Stomach (tissue), 8 donors: ENCODE measurements at regions not wholly inside any gene's neighbourhood (a gene's known extent, or its start where the extent isn't known, plus 50 kb on each side); places are given as distances from the start of the nearest gene placed in this dataset.

Source experiments
- DNase-seq, 2 donors: peaks; one replicate each; pipeline versions ENCODE4 v3.0.0 to v3.0.0-alpha.2; 2013 to 2019
- H3K27ac ChIP-seq, 5 donors: fragments of 200-600 bp in 4 of 5; sonication (generic) in 4 of 5; one replicate each; pipeline ENCODE4 v1.5.1; 2013 to 2019; ENCODE audit warnings: mild to moderate bottlenecking in 1 of 5, moderate library complexity in 1 of 5
- H3K27me3 ChIP-seq, 3 donors: fragments of 200-600 bp; sonication (generic); one replicate each; pipeline ENCODE4 v1.5.1; 2017 to 2019; ENCODE audit warnings: mixed run types in 1 of 3
- H3K36me3 ChIP-seq, 4 donors: fragments of 200-600 bp; sonication (generic); 1 replicate in 3 of 4; 2 replicates in 1 of 4; pipeline ENCODE4 v1.5.1; 2016 to 2019
- H3K4me1 ChIP-seq, 4 donors: fragments of 200-600 bp; sonication (generic); one replicate each; pipeline ENCODE4 v1.5.1; 2016 to 2019
- H3K4me3 ChIP-seq, 4 donors: fragments of 200-600 bp; sonication (generic) in 3 of 4; one replicate each; pipeline ENCODE4 v1.5.1; 2016 to 2019; ENCODE audit warnings: mild to moderate bottlenecking in 1 of 4
- H3K9me3 ChIP-seq, 4 donors: fragments of 200-600 bp; sonication (generic); one replicate each; pipeline ENCODE4 v1.5.1; 2016 to 2019
- CTCF ChIP-seq, 7 experiments: fragments of 450-650 bp in 4 of 7; fragments of 200-600 bp in 3 of 7; sonication (generic) in 3 of 7; IDR thresholded peaks; one replicate each; pipeline ENCODE4 v1.5.1; 2016 to 2019; ENCODE audit warnings: antibody characterized with exemption in 7 of 7, control low read depth in 2 of 7, mild to moderate bottlenecking in 1 of 7
- EP300 ChIP-seq: sonication (generic); formaldehyde crosslinking; IDR thresholded peaks from one replicate; pipeline ENCODE4 v1.6.1; 2017; ENCODE audit warnings: antibody characterized with exemption
- POLR2A ChIP-seq, 4 donors: fragments of 450-650 bp; IDR thresholded peaks; one replicate each; pipeline ENCODE4 v1.6.1; 2016; ENCODE audit warnings: antibody characterized with exemption in 4 of 4, control low read depth in 2 of 4, mild to moderate bottlenecking in 1 of 4, moderate library complexity in 1 of 4
- POLR2AphosphoS5 ChIP-seq, 3 donors: sonication (generic); formaldehyde crosslinking; IDR thresholded peaks; one replicate each; pipeline ENCODE4 v1.6.1; 2016; ENCODE audit warnings: antibody characterized with exemption in 3 of 3
- WGBS, 5 donors: extraction: QIAGEN DNeasy Blood & Tissue Kit in 3 of 5; methylation state at CpG; one replicate each; pipeline versions ENCODE4 v1.1.5 to v1.1.7; 2013 to 2018; 5-methylcytosine and 5-hydroxymethylcytosine counted together
- intact Hi-C: fragments of 100-400 bp; cut with DNase I; formaldehyde crosslinking; loops from one replicate; pipeline ENCODE4 v1.15.1; 2023; ENCODE audit warnings: low total_unique reads
- donor health status: healthy with polysubstance abuse.
- donor health status: Bipolar disorder and iron deficiency.
- donor health status: healthy.

DNA sequence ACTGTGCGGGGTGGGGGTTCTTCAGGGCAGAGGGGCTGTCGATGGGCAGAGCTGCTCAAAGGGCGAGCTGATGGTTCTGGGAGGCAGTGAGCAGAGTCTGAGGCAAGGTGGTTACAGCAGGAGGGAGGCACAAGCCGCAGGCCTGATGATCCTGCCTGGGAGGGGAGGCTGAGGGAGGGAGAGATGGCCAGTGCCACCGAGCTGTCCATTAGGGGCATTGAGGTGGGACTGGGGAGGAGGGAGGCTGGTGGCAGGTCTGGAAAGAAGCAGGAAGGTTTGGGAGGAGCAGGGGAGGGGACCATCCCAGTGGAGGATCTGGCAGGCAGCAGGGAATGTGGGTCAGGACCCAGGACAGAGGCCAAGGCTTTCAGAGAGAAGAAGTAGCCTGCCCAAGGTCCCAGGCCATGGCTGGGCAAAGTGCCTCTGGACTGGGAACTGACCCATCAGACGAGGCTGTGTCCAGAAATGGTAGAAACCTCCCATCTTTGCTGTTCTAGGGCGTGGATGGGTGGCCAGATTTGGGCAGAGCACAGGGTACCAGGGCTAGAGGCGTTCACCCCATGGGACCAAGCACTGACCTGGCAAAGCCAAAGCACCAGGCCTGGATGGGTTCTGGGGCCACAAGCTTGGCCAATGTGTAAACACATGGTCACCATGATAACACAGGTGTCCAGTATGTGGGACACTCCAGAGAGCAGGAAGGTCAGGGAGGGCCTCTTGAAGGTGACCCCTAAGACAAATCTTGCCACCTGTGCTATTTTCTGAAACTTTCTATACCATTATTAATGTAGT, 55.5 kb downstream of the INHBB start:
- H3K27me3 ChIP-seq: peaks cover 0 to 20% (median 0%) of the 10 kb centered on the region in 3 donors
- no peak for DNase-seq
- 73 to 86% (median 80%) methylated on average over 8 of the region's 8 CpGs for WGBS, 5 donors
- no peak overlapping the region for H3K4me3 ChIP-seq
- intact Hi-C loops: no loop called here
- no peaks in the 10 kb centered on the region for H3K36me3 ChIP-seq
- peaks cover 0 to 8% (median 3%) of the 10 kb centered on the region in 4 donors for H3K4me1 ChIP-seq
- no peak for TF ChIP-seq POLR2AphosphoS5 (IDR thresholded peaks at IDR 0.05)
- TF ChIP-seq EP300: no peak
- no peak for TF ChIP-seq CTCF (IDR thresholded peaks at IDR 0.05)
- no peak for TF ChIP-seq POLR2A (IDR thresholded peaks at IDR 0.05)
- no peak overlapping the region for H3K27ac ChIP-seq
- no peaks in the 10 kb centered on the region for H3K9me3 ChIP-seq

DNA sequence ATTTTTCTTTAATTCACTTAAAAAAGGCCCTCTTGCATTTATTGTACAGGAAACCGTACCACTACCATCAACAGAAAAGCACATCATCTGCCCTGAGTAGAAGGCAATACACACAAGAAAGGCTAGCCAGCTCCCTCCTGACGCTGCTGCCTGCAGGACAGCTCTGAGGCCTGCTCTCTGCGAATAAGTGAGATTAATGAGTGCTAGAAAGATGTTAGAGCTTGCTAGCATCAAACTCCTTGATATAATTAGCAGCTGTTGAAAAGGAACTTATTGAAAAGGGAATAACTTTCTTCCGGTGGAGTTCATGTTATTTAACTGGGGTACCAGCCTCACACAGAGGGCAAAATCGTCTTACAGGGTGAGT, 56.1 kb downstream of the INHBB start:
- Histone ChIP-seq H3K27me3 (peaks cover 0 to 14% (median 0%) of the 10 kb centered on the region in 3 donors), H3K4me1 (peaks cover 0 to 8% (median 3%) of the 10 kb centered on the region in 4 donors), H3K36me3 (no peaks in the 10 kb centered on the region), H3K9me3 (no peaks in the 10 kb centered on the region), H3K27ac (no peak overlapping the region), H3K4me3 (no peak overlapping the region)
- no peak for DNase-seq
- intact Hi-C loops: no loop called here
- TF ChIP-seq POLR2AphosphoS5 (IDR thresholded peaks at IDR 0.05): no peak
- no peak for TF ChIP-seq EP300
- TF ChIP-seq CTCF (IDR thresholded peaks at IDR 0.05): no peak
- no peak for TF ChIP-seq POLR2A (IDR thresholded peaks at IDR 0.05)
- 67 to 79% (median 76%) methylated on average over 5 of the region's 5 CpGs for WGBS, 5 donors

- Histone ChIP-seq H3K4me3 (no peak overlapping the region), H3K9me3 (no peaks in the 10 kb centered on the region), H3K36me3 (no peaks in the 10 kb centered on the region), H3K4me1 (peaks cover 0 to 8% (median 3%) of the 10 kb centered on the region in 4 donors), H3K27ac (no peak overlapping the region), H3K27me3 (peaks cover 0 to 9% (median 0%) of the 10 kb centered on the region in 3 donors)
- intact Hi-C loops: no loop called here
- TF ChIP-seq POLR2A (IDR thresholded peaks at IDR 0.05) (no peak), CTCF (IDR thresholded peaks at IDR 0.05) (no peak), POLR2AphosphoS5 (IDR thresholded peaks at IDR 0.05) (no peak), EP300 (no peak)
- DNase-seq: no peak
- WGBS, 5 donors: 84 to 98% (median 94%) methylated on average over 6 of the region's 6 CpGs
Observed at GRCh38 chr2:120402508-120402907, 56.6 kb downstream of the INHBB start.

DNA sequence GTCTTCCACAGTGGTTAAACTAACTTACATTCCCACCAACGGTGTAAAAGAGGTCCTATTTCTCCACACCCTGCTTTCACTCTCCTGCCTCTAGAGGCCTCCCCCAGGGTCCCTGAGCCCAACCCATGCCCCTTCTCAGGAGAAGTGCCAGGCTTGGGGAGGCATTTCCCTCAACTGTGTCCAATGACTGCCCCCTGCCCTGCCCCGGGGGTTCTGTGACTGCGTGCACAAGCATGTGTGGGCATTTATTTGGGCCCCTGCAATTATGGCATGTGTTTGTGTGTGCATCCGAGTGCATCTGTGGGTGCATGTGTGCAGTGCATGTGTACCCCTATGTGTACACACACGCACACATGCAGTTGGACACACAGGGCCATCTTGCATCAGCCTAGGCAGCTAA, 57.3 kb downstream of the INHBB start:
- Histone ChIP-seq H3K36me3 (no peaks in the 10 kb centered on the region), H3K27ac (no peak overlapping the region), H3K27me3 (peaks cover 0 to 6% (median 0%) of the 10 kb centered on the region in 3 donors), H3K4me3 (no peak overlapping the region), H3K4me1 (peaks cover 0 to 8% (median 3%) of the 10 kb centered on the region in 4 donors), H3K9me3 (peaks cover 0 to 3% (median 0%) of the 10 kb centered on the region in 4 donors)
- 78 to 95% (median 84%) methylated on average over 5 of the region's 5 CpGs for WGBS, 5 donors
- TF ChIP-seq EP300 (no peak), POLR2AphosphoS5 (IDR thresholded peaks at IDR 0.05) (no peak), CTCF (IDR thresholded peaks at IDR 0.05) (no peak), POLR2A (IDR thresholded peaks at IDR 0.05) (no peak)
- DNase-seq: no peak
- intact Hi-C loops: no loop called here
